Stimulated activated CD8-positive, alpha-beta memory T cell treated with anti-CD3 and anti-CD28 coated beads, Interleukin-15, amount 100 ng/mL, for 24 hours (primary cell): ENCODE measurements at regions not wholly inside any gene's neighbourhood (a gene's known extent, or its start where the extent isn't known, plus 50 kb on each side); places are given as distances from the start of the nearest gene placed in this dataset.

Source experiments
- DNase-seq: peaks from one replicate; pipeline ENCODE4 v3.0.0-alpha.2; 2020; ENCODE audit warnings: low read depth

DNA sequence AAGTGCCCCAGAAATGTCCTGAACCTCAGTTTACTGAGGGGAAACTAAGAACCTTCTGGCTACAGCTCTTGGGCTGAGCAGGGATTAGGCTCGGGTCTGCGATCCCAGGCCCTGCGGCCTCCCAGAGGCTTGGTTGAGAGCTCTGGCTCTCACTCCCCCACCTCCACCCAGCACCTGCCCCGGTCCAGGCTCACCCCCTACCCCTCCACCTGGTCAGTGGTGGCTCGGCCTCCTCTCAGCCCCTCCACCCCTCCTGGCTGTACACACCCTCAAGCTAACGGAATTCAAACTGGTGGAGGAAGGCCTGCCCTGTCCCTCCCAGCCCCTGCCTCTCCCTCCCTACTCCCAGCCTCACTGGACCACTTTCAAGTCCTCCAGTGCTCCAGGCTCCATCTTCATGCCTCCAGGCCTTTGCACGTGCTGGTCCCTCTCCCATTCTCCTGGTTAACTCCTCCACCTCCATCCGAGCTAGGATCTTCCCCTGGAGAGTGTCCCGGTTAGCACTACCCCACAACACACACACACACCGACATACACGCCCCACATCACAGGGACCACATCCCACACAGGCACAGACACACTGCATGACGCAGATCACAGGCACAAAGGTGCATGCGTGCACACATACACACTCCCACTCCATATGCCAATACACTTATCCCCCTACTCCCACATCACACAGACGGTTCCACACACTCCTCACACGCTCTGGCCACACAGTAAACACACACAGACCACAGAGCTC is 130.9 kb downstream of the C9orf50 start:
- DNase-seq: no peak

- no peak for DNase-seq
Observed at GRCh38 chr9:129487658-129488483, 133.0 kb downstream of the C9orf50 start.

DNA sequence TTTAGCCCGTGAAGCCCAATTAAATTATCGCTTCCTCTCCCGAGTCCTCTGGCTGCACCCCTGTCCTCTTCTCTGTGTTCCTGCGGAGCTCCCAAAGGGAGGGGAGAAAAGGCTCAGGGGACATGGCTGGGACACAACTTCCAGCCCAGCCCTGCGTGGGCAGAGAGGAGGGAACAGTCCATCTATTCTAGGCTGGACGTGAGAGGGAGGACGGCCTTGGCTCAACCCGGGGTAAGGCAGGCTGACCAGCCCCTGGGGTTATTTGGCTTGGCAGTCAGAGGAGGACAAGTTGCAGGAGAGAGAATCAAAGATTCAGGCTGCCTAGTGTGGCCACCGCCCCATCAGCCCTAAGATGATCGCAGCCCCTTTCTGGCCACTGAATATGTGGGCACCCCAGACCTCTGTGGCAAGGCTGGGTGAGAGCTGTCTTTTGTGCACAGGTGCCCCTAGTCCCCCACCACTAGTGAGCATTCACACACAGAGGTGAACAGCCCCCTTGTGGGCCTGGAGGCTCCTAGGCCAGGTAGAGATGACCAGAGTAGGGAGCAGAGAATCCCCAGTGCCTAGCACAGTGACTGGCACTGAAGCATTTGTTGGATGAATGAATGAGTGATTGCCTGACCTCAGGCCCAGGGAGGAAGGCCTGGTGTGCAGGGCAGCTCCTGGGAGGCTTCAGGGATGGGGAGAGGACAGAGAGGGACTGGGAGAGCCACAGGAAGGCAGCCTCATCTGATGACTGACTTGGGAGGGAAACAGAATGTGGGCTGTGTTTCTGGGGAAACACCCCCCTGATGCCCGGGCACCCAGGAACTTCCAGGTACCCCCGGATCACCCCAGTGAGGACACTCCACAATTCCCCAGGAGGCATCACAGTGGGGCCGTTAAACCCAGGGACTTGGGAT is 133.9 kb downstream of the C9orf50 start:
- no peak for DNase-seq

- DNase-seq: no peak
Observed at GRCh38 chr9:129485145-129485774, 135.6 kb downstream of the C9orf50 start.

DNA sequence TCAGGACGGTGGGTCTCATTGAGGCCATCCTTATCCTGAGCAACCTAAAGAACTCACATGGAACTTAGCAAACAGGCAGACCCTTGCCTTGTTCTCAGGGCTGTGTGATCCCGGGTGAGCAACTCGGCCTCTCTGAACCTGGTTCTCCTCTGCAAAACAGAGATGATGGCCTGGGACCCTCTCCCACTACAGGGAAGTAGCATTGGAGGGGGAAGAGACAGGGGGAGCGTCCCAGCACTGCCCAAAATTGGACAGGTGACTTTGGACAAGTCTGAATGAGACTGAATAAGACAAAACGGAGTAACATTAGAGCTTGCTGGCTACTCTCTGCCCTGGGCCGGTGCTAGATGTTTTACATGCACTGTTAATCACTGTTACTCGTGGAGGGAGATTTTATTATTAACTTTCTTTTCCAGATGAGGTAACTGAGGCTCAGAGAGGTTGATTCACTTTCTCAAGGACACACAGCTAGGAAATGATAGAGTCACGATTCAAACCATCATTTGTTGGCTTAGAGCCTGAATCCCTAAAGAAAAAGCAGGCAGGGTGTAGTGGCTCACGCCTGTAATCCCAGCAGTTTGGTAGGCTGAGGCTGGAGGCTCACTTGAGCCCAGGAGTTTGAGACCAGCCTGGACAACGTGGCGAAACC is 136.4 kb downstream of the C9orf50 start:
- no peak for DNase-seq

DNA sequence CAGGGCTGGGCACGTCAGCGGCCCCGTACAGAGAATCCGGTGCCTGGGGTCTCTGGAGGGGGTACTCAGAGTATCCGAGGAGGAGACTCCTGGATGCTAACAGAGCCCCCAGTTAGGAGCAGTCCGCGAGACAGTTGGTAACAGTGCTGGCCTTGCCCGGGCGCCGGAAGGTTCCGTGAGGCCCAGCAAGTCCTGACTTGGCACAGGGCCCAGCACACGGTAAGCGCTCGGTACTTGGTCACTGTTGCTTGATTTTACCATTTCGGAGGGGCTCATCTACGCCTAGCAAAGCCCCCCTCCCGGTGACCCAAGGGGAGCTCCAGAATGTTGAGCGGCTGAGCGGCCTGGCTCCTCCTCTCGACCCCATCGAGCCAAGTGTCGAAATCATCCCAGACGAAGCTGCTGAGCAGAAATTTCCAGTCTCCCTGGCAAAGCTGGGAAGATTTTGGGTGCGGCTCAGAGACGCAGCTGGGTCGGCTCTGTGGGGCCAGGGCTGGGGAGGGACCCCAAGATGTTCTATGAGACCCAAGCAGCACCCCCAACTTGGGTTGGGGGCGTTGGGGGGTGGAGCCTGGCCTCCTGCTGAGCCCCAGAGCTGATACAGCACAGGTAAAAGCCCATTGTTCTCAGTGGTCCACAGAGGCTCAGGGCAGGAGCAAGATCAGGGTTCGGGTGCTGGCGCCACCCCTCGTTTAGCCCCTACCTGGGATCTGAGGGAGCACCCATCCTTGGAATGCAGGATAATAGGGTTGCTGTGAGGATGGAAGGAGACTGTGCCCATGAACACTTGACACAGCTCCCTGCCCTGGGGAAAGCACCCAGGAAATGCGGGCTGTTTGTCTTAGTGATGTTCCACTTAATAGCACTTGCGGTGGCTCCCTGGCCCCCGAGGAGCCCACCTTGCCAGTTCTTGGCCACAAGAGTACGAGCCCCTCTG is 137.2 kb downstream of the C9orf50 start:
- DNase-seq: no peak

GRCh38 chr9:129482521-129483414 is 138.1 kb downstream of the C9orf50 start:
- no peak for DNase-seq

GRCh38 chr9:129481810-129482511 is 138.9 kb downstream of the C9orf50 start:
- no peak for DNase-seq

DNA sequence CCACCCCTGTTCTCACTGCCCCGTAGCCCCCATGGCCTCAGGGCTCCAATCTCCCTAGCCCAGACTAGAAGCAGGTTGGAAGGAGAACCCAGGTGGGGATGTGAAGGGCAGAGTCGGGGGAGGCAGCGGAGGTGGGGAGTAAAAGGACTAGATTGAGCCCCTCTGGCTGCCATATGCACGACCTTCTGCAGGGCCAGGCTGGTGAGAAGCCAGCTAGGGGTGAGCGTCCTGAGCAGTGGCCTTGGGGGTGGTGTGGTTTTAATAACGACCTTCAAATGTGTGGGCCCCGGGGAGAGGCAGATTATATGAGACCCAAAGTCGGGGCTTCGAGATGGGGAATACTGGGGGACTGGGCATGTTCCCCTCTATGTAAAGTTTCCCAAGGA is 139.5 kb downstream of the C9orf50 start:
- no peak for DNase-seq

DNA sequence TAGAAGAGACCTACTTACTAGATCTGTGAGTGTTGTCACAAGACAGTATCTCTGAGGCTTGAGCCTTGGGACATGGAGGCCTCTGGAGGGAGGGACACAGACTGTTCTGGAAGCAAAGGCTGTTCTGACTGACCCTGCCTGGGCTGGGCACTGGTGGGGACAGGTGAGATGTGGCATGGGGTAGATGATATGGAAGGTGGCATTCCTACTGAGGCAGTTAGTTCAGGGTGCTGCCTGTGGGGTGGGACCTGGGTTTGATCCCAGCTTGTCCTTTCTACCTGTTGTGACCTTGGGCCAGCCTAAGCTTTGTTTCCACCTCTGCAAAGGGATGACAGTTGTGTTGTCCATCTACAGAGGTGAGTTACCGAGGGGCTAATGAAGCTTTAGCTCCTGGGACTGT is 140.2 kb downstream of the C9orf50 start:
- no peak for DNase-seq

GRCh38 chr9:129480227-129480626 is 140.7 kb downstream of the C9orf50 start:
- DNase-seq: no peak

- no peak for DNase-seq
Observed at GRCh38 chr9:129479631-129480011, 141.3 kb downstream of the C9orf50 start.

GRCh38 chr9:129478961-129479630 is 141.8 kb downstream of the C9orf50 start:
- no peak for DNase-seq

DNA sequence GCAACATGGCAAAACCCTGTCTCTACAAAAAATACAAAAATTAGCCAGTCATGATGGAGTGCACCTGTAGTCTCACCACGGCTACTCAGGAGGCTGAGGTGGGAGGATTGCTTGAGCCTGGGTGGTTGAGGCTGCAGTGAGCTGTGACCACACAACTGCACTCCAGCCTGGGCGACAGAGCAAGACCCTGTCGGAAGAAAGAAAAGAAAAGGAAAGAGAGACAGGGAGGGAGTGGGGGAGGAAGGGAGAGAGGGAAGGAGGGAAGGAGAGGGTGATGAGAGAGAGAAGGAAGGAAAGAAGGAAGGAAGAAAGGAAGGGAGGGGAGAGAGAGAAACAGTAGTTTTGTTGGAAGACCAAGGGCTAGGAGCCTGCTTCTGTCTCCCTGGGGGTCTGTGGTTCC is 142.4 kb downstream of the C9orf50 start:
- no peak for DNase-seq

DNA sequence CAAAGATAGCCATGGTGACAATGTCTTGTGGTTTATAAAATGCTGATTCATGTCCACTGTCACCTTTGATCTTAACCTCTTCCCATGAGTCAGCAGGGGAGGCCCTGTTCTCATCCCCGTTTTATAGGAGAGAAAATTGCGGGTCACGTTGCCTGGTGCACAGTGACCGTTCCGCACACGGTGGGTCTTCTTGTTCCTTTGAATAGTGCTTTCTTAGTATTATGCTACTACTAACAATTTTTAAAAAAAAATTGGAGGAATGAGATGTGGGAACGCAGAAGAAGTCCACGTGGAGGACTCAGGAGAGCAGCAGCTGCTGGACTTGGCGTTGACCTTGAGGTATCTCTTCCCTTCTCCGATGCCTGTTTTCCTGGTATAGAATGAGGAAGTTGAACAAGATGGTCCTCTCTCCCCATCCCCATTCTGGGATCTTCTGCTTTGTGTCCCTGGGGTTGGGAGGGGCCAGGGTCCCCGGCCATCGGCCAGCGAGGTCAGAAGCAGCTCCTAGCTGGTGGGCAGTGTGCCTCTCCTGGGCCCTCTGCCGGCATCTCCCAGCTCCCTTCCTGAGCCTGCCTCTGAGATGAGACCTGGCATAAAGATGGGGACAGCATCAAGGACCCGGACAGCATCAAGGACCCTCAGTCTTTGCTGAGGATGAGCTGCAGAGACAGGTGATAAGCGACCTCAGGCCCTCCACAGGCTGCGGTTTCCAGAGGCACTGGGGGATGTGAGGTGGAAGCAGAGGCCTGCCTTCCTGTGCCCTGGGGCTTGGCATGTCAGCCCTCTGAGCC is 143.9 kb downstream of the C9orf50 start:
- DNase-seq: no peak

DNA sequence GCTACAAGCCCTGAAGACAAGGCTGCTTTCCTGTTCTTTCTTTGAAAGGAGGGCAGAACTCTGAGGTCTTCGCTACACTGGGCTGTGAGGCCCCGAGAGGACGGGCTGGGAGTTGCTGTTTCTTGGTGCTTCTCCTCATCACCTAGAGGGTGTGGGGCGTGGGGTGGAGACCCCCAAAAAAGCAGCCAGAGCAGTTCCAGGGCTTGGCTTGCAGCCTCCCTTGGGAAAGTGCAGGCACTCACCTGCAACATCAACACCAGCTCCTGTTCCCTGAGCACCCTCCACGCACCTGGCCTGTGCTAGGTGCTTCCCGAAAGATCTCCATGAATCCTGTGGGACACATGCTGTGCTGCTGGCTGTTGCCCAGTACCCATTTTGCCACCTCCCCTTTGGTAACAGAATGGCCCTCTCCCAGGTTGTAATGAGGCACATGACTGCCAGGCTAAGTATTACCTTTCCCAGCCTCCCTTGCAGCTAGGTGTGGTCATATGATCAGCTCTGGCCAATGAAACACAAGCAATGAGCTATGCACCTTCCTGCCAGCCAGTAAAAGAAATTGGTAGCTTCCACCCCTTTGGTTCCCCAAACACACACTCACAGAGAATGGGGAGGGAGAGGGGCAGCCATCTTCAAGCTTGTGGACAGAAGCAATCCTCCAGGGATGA is 146.0 kb downstream of the C9orf50 start:
- no peak for DNase-seq
